ENCODE measurements at regions not wholly inside any gene's neighbourhood (a gene's known extent, or its start where the extent isn't known, plus 50 kb on each side); places are given as distances from the start of the nearest gene placed in this dataset.

- Histone ChIP-seq H3K27me3 (ENCODE audit: insufficient read depth) (no peaks in the 10 kb centered on the region), H3F3A (replicated peaks; ENCODE audit: low read depth) (no peaks in the 10 kb centered on the region), H3K4me1 (ENCODE audit: insufficient read depth) (no peaks in the 10 kb centered on the region), H3K36me3 (ENCODE audit: insufficient read depth) (no peaks in the 10 kb centered on the region), H3K4me2 (no peak overlapping the region), H4K20me1 (replicated peaks; ENCODE audit: insufficient read depth) (no peaks in the 10 kb centered on the region), H3K4me3 (no peak overlapping the region), H2AFZ (no peak overlapping the region), H3K79me2 (replicated peaks; ENCODE audit: insufficient read depth) (no peaks in the 10 kb centered on the region), H3K9me2 (ENCODE audit: insufficient read depth) (0 out of 2 replicates have a peak, but pooled peaks cover 2% of the 10 kb centered on the region), H3K27ac (ENCODE audit: low read depth) (no peak overlapping the region)
- Mint-ChIP-seq H3K4me1 (no peaks in the 10 kb centered on the region), H3K36me3 (ENCODE audit: low read depth) (no peaks in the 10 kb centered on the region), H3K27ac (no peak overlapping the region), H3K27me3 (ENCODE audit: insufficient read depth, low read depth, poor library complexity) (peaks cover 4% of the 10 kb centered on the region), H3K9me3 (no peaks in the 10 kb centered on the region), H3K4me3 (no peak overlapping the region)
- no peak for TF ChIP-seq POLR2AphosphoS5 (IDR thresholded peaks at IDR 0.05; ENCODE audit: low read depth)
- no peak for TF ChIP-seq EZH2phosphoT487 (IDR thresholded peaks at IDR 0.05; ENCODE audit: unreplicated experiment)
- TF ChIP-seq ETS1 (IDR thresholded peaks at IDR 0.05), result no peak
- TF ChIP-seq NANOG (IDR thresholded peaks at IDR 0.05; ENCODE audit: borderline replicate concordance), result no peak
- TF ChIP-seq JUNB (IDR thresholded peaks at IDR 0.05; ENCODE audit: unreplicated experiment), result no peak
- no peak for TF ChIP-seq ZNF462 (CRISPR knock-in tag; IDR thresholded peaks at IDR 0.05)
- DNase-seq (ENCODE audit: low spot score) (no peak), ATAC-seq (no peak)
Measured at GRCh38 chr3:43905157-43905556, 214.4 kb downstream of the ABHD5 start.
